T-helper 1 cell treated with Interleukin-12 subunit alpha and Interleukin-12 subunit beta and Interleukin-4 antibody, amounts not matched to agents 30 ng/mL and 1 ng/mL, for 36 hours (primary cell): ENCODE measurements at regions not wholly inside any gene's neighbourhood (a gene's known extent, or its start where the extent isn't known, plus 50 kb on each side); places are given as distances from the start of the nearest gene placed in this dataset.

Experiments
- intact Hi-C: fragments of 100-400 bp; cut with micrococcal nuclease; formaldehyde crosslinking; loops from one replicate; pipeline ENCODE4 v1.15.1; 2024

GRCh38 chr3:164577667-164578210, 500.6 kb downstream of the SI start:
- intact Hi-C loops, result no loop called here

- intact Hi-C loops, result no loop called here
These were observed 505.9 kb downstream of the SI start for GRCh38 chr3:164572436-164572835.

- intact Hi-C loops, result no loop called here
These were observed 527.4 kb downstream of the SI start for GRCh38 chr3:164550857-164551256.

- intact Hi-C loops, result no loop called here
These were observed 539.1 kb downstream of the SI start for GRCh38 chr3:164539215-164539614.

- intact Hi-C loops, result no loop called here
These were observed 540.8 kb downstream of the SI start for GRCh38 chr3:164537485-164537884.

GRCh38 chr3:164533275-164533674, 545.0 kb downstream of the SI start:
- intact Hi-C loops, result no loop called here

GRCh38 chr3:164526250-164526649, 552.0 kb downstream of the SI start:
- intact Hi-C loops, result no loop called here

- intact Hi-C loops, result no loop called here
These were observed 554.1 kb downstream of the SI start for GRCh38 chr3:164524201-164524600.

GRCh38 chr3:164522073-164522763, 556.1 kb downstream of the SI start:
- intact Hi-C loops, result no loop called here

- intact Hi-C loops, result no loop called here
These were observed 556.7 kb downstream of the SI start for GRCh38 chr3:164521644-164522043.

GRCh38 chr3:164521139-164521538, 557.2 kb downstream of the SI start:
- intact Hi-C loops, result no loop called here

- intact Hi-C loops, result no loop called here
These were observed 563.0 kb downstream of the SI start for GRCh38 chr3:164515256-164515655.

GRCh38 chr3:164514576-164514975, 563.7 kb downstream of the SI start:
- intact Hi-C loops, result no loop called here

GRCh38 chr3:164507886-164508285, 570.4 kb downstream of the SI start:
- intact Hi-C loops, result no loop called here

GRCh38 chr3:164498917-164499316, 579.4 kb downstream of the SI start:
- intact Hi-C loops, result no loop called here

GRCh38 chr3:164488893-164489292, 589.4 kb downstream of the SI start:
- intact Hi-C loops, result no loop called here

- intact Hi-C loops, result no loop called here
These were observed 592.1 kb downstream of the SI start for GRCh38 chr3:164486150-164486549.

GRCh38 chr3:164479978-164480377, 598.3 kb downstream of the SI start:
- intact Hi-C loops, result no loop called here

- intact Hi-C loops, result no loop called here
These were observed 598.9 kb downstream of the SI start for GRCh38 chr3:164479406-164479805.

- intact Hi-C loops, result no loop called here
These were observed 600.0 kb downstream of the SI start for GRCh38 chr3:164478323-164478722.

- intact Hi-C loops, result no loop called here
These were observed 600.9 kb downstream of the SI start for GRCh38 chr3:164477403-164477802.

- intact Hi-C loops, result no loop called here
These were observed 601.7 kb downstream of the SI start for GRCh38 chr3:164476631-164477030.

- intact Hi-C loops, result no loop called here
These were observed 607.8 kb downstream of the SI start for GRCh38 chr3:164470471-164470870.
